Stimulated activated effector memory CD8-positive, alpha-beta T cell treated with anti-CD3 and anti-CD28 coated beads, Interleukin-12 subunit alpha, Interleukin-12 subunit beta, amount 100 ng/mL, for 72 hours (primary cell): ENCODE measurements at regions not wholly inside any gene's neighbourhood (a gene's known extent, or its start where the extent isn't known, plus 50 kb on each side); places are given as distances from the start of the nearest gene placed in this dataset.

Source experiments
- ATAC-seq: fragments of 150-1000 bp; cut with Tn5 transposase; 2 replicates; pipeline ENCODE4 v1.10.0; 2021
- DNase-seq, 2 donors: peaks; one replicate each; pipeline ENCODE4 v3.0.0; 2021 to 2022; ENCODE audit warnings: low spot score in 2 of 2
- H3K27ac Mint-ChIP-seq: one replicate; pipeline ENCODE4 v1.8.0; 2022; ENCODE audit warnings: mild to moderate bottlenecking, mixed read lengths
- H3K36me3 Mint-ChIP-seq: one replicate; pipeline ENCODE4 v1.8.0; 2022; ENCODE audit warnings: mild to moderate bottlenecking, mixed read lengths
- H3K4me1 Mint-ChIP-seq: one replicate; pipeline ENCODE4 v1.8.0; 2022; ENCODE audit warnings: mixed read lengths
- H3K4me3 Mint-ChIP-seq: one replicate; pipeline ENCODE4 v1.8.0; 2022; ENCODE audit warnings: mild to moderate bottlenecking, mixed read lengths
- H3K9me3 Mint-ChIP-seq: one replicate; pipeline ENCODE4 v1.8.0; 2022; ENCODE audit warnings: mixed read lengths

DNA sequence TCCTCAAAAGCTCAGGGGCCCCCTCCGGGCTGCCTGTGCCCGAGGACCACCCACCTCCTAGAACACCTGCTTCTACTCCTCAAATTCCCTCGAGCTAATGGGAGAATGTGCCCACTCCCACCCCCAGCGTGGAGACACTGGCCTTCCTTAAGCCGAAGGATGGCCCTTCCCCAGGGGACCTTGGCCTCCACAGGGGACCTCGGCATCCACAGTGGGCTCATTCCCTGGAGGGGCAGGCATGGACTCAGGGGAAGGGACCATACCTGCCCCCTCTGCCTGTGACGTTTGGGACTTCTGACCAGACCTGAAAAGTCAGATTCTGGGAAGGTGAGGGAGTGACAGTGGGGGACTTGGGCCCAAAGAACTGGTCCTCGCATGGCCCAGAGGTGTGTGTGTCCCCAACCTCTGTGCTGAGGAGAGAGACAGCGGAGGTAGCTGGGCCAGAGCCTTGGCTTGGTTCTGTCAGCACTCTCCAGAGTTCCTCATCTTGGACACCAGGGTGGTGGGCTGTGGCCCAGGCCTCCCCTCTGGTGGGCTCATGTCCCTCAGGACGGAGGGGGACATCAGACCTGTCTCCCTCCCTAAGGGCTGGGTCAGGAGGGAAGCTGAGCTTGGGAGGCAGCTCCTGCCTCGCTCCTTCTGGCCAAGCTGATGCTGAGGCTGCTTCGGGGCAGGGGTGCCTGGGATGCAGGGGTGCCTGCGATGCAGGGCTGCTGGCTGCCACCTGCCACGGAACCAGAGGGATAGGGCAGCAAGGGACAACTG lies 240.4 kb downstream of the HAUS1 start:
- H3K27ac Mint-ChIP-seq, result peak overlapping the region; percentile 75
- H3K4me1 Mint-ChIP-seq, result peaks cover 40% of the 10 kb centered on the region
- no peak for DNase-seq
- H3K36me3 Mint-ChIP-seq, result no peaks in the 10 kb centered on the region
- no peak overlapping the region for H3K4me3 Mint-ChIP-seq
- ATAC-seq, result no peak
- no peaks in the 10 kb centered on the region for H3K9me3 Mint-ChIP-seq

DNA sequence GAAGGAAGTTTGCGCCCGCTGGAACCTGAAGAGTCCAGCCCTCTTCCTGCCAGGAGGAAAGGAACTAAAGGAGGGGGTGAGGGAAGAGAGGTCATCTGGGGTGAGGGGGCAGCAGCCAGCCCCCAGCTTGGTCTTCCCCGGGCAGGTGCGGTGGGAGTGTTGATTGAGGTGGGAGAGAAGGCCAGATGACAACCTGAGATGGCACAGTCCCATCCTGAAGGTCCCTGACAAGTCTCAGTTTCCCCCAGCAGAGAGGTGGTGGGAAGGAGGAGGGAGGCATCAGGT lies 240.9 kb downstream of the HAUS1 start:
- no peak overlapping the region for H3K27ac Mint-ChIP-seq
- DNase-seq (no peak), ATAC-seq (no peak)
- no peak overlapping the region for H3K4me3 Mint-ChIP-seq
- no peaks in the 10 kb centered on the region for H3K9me3 Mint-ChIP-seq
- H3K4me1 Mint-ChIP-seq, result peaks cover 39% of the 10 kb centered on the region
- H3K36me3 Mint-ChIP-seq, result no peaks in the 10 kb centered on the region

DNA sequence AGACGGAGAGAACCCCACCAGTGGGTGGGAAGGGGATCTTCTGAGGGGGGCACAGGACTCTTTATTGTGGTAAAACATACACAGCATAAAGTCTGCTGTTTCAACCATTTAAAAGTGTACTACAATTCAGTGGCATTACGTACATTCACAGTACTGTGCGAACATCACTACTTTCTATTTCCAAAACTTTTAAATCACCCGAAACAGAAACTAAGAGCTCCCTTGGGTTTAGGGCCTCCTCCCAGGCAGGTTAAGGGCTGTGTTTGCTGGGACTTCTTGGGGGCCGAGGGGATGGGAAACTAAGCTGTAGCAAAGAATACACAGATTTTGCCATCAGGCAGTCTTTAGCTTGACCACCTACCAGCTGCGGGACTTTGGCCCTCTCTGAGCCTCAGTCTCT lies 242.0 kb downstream of the HAUS1 start:
- Mint-ChIP-seq H3K9me3 (no peaks in the 10 kb centered on the region), H3K27ac (peak overlapping the region; percentile 30), H3K4me1 (peaks cover 36% of the 10 kb centered on the region), H3K4me3 (no peak overlapping the region), H3K36me3 (no peaks in the 10 kb centered on the region)
- no peak for ATAC-seq
- no peak for DNase-seq

DNA sequence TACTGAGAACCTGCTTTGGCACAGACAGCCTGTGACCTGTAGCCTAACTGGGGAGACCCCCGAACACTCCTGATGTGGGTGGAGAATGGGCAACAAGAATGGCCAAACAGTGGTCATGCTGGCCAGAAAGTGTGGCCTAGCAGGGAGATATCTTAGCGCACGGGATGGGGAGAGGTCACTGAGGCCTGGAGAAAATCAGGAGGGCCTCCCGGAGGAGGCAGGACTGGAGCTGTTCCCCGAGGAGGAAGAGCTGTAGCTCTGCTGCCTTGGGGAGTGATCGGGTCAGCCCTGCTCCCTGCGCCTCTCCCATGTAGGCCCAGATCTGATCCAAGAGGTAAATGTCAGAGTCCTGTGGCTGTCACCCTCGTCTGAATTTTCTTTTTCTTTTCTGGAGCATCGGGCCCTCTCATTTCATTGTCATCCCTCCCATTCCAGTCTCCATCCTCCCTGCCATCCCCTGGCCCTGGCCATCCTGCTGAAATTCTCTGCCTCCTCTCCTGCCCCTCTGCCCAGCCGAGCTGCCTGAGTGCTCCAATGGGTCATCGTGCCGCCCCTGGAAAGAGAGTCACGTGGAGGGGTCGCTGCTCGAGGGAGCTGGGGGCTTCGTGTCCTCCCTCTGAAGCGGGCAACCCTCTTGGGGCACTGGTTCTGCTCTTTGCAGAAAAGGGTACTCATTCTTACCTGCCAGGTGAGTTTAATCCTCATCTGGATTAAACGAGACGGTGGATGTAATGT lies 242.9 kb downstream of the HAUS1 start:
- Mint-ChIP-seq H3K4me1 (peaks cover 36% of the 10 kb centered on the region), H3K36me3 (no peaks in the 10 kb centered on the region), H3K9me3 (no peaks in the 10 kb centered on the region), H3K4me3 (no peak overlapping the region), H3K27ac (peak overlapping the region; percentile 48)
- no peak for DNase-seq
- ATAC-seq, result no peak

DNA sequence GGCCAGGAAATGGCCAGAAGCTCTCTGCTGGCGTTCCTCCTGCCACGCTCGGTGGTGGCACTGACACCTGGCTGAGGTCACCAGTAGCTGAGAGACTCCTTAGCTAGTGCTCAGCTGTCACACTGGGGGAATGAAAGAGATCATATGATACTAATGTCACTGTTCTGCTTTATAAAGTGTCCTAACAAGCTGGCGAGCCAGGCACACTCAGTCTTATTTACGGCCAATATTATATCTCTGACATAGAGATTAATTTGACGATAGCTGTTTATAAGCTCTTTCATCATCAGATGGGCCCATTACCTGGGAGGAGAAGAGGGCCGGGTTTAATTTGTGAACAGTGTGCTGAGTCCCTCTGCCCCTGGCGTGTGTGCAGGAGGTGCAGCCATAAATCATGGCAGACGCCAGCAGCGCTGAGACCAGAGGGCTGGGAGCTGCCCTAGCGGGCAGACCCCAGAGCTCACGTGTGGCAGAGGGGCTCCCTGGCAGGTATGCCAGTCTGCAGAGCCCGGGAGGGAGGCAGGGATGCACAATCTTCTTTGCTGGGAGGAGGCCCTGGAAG lies 246.5 kb downstream of the HAUS1 start:
- Mint-ChIP-seq H3K36me3 (no peaks in the 10 kb centered on the region), H3K4me1 (peaks cover 25% of the 10 kb centered on the region), H3K9me3 (no peaks in the 10 kb centered on the region), H3K27ac (no peak overlapping the region), H3K4me3 (no peak overlapping the region)
- ATAC-seq (no peak), DNase-seq (no peak)

DNA sequence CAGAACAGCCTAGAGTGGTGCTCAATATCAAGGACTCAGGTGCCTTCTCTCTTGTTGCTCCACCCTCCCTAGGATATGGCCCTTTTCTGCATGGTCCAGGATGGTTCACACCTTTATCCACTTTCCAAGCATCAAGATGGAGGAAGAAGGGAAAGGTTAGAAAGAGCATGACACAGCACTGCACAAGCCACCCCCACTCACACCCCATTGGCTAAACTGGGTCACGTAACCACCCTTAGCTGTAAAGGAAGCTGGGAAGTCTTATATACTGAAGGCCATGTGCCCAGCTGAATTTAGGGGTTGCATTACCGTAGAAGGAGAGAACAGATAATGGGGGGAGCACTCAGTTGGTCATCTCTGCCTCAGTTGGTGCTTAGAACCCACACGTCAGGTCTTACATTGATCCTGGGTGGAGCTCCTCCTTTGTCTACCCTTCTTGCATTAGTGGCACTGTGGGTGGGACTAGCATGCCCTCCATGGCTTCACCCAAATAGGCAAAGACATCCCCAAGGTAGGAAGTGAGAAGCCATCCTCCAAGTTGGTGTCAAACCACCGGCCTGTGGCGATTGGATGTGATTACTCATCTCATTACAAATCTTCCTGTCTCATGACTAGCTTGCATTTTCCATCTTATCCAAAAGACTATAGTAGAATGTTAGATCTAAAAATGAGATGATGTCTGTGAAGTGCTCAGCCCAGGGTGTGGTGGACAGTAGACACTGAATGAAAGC lies 248.5 kb downstream of the HAUS1 start:
- ATAC-seq (no peak), DNase-seq (no peak)
- H3K27ac Mint-ChIP-seq, result no peak overlapping the region
- no peak overlapping the region for H3K4me3 Mint-ChIP-seq
- no peaks in the 10 kb centered on the region for H3K36me3 Mint-ChIP-seq
- H3K4me1 Mint-ChIP-seq, result peaks cover 19% of the 10 kb centered on the region
- H3K9me3 Mint-ChIP-seq, result no peaks in the 10 kb centered on the region

DNA sequence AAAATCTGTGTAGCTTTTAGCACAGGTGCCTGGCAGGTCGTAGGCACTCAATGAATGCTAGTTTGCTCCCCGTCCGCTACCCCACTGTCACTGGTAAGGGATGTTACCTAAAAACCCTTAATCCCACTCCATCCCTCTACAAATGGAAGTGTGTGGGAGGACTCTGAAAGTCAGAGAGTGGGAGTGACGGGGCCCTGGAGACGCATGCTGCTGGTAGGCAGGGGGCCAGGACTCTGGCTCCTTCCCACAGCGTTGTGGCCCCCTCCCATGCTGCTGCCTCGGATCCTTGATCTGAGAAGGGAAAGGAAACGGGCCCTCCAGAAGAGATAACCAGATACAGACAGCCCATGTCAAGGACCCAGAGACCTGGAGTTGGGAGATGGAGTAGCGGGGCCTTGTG lies 249.3 kb downstream of the HAUS1 start:
- Mint-ChIP-seq H3K9me3 (no peaks in the 10 kb centered on the region), H3K4me3 (no peak overlapping the region), H3K36me3 (no peaks in the 10 kb centered on the region), H3K4me1 (peaks cover 19% of the 10 kb centered on the region), H3K27ac (no peak overlapping the region)
- ATAC-seq, result no peak
- no peak for DNase-seq

DNA sequence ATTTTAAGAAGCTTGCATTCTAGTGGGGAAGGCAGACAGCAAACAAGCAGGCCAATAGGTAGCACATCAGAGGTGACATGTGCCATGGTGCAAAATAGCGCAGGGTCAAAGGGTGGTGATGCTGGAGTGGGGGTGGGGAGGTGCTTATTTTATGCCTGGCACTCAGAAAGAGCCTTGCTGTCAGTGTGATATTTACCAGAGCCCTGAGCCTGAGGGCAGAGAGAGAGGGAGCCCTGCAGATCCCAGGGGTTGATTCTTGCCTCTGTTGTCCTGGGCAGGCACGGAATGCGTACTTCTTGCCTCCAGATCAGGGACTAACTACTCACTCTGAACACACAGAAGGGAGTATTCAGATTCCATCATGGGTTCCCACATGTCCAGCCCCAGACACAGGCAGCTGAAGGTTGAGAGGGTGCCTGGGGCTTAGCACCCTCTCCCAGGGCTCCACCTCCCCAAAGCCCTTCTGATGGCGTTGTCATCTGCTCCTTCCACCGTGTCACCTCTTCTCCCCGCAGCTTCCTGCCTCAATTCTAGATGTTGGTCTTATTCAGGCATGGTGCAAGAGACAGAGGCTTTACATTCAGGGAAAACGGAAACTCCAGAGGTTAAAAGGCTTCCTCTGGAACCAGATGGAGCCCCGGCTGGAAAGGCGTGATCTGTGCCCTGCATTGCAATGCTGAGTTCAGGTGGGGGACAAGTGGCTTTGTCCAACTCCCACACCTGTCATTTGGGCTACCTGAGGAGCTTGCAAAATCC lies 252.3 kb downstream of the HAUS1 start:
- Mint-ChIP-seq H3K27ac (no peak overlapping the region), H3K4me3 (no peak overlapping the region), H3K36me3 (no peaks in the 10 kb centered on the region), H3K9me3 (no peaks in the 10 kb centered on the region), H3K4me1 (peaks cover 16% of the 10 kb centered on the region)
- ATAC-seq (no peak), DNase-seq (no peak)

DNA sequence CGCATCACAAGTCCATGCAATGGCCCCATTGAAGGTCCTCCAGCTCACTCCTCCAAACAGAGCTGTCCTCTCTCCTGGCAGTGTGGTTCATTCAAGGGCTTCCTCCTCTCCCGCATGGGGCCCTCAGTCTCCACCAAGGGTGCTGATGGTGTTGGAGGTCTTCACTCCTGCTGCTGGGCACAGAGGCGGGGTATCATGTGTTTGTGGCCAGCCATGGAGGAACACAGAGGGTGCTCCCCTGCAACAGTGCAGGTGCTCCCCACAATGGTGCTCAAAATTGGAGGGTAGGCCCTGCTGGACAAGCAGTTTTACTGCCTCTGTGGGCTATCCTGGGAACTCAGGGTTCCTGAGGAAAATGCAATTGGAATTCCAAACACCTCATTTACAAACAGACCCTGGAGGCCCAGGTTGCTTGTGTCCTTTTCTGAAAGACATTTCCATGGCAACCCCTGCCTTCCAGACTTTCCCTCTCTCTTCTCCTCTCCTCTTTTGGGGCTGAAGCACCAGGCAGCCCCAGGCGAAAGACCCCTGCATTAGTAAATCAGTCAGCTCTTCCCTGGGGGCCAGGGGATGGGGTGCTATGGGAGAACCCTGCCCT lies 256.0 kb downstream of the HAUS1 start:
- H3K4me3 Mint-ChIP-seq, result no peak overlapping the region
- H3K4me1 Mint-ChIP-seq, result peaks cover 5% of the 10 kb centered on the region
- ATAC-seq (no peak), DNase-seq (no peak)
- no peaks in the 10 kb centered on the region for H3K9me3 Mint-ChIP-seq
- H3K36me3 Mint-ChIP-seq, result no peaks in the 10 kb centered on the region
- H3K27ac Mint-ChIP-seq, result no peak overlapping the region

DNA sequence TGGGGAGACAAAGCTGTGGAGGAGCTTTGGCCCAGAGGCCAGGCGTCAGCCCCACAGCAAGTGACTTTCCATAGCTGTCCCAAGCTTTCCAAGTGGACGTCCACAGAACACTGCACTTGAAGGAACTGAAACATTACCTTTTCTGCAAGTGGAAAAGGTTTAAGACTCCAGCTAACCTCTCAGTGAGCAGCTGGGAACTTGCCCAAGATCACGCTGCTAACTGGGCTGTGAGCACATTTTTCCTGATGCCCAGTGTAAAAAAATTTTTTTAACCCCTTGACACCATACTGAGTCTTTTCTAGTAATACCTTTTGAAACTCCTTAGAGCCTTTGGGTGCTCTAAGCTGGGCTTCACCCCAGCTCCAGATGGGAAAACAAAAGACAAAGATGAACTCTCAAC lies 256.7 kb downstream of the HAUS1 start:
- Mint-ChIP-seq H3K27ac (no peak overlapping the region), H3K4me1 (peaks cover 5% of the 10 kb centered on the region), H3K36me3 (no peaks in the 10 kb centered on the region), H3K4me3 (no peak overlapping the region), H3K9me3 (no peaks in the 10 kb centered on the region)
- no peak for ATAC-seq
- DNase-seq, result no peak

DNA sequence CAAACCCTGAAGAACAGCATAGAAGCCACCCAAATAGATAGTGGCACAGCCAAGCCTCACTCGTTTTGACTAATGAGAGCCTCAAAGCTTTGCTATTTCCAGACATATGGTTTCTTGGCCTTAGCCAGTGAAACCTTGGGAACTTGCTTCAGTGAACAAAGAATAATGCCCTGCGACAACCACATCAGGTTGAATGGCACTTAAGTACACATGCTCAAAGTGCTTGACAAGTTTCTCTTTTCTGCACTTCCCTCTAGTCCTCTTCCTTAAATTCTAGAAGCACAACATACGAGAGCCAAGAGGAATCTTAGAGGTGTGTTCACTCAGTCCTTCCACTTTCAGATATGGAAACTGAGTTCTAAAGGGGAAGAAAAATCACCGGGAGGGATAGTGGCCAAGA lies 258.3 kb downstream of the HAUS1 start:
- no peak overlapping the region for H3K4me3 Mint-ChIP-seq
- H3K9me3 Mint-ChIP-seq, result no peaks in the 10 kb centered on the region
- DNase-seq, result no peak
- no peak for ATAC-seq
- H3K27ac Mint-ChIP-seq, result no peak overlapping the region
- H3K36me3 Mint-ChIP-seq, result no peaks in the 10 kb centered on the region
- peaks cover 5% of the 10 kb centered on the region for H3K4me1 Mint-ChIP-seq

DNA sequence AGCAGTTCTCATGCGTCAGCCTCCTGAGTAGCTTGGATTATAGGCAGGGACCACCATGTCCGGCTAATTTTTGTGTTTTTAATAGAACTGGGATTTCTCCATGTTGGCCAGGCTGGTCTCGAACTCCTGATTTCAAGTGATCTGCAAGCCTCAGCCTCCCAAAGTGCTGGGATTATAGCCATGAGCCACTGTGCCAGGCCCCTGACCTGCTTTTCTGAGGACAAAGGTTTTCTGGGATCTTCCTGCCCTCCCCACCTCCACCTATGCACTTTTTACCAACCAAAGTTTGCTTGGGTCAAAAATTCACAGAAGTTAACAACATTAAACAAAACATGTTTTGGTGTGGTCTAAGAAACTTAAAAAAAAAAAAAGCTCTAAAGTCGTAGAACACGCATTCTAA lies 259.9 kb downstream of the HAUS1 start:
- Mint-ChIP-seq H3K4me3 (no peak overlapping the region), H3K4me1 (peaks cover 5% of the 10 kb centered on the region)
- no peak for DNase-seq

DNA sequence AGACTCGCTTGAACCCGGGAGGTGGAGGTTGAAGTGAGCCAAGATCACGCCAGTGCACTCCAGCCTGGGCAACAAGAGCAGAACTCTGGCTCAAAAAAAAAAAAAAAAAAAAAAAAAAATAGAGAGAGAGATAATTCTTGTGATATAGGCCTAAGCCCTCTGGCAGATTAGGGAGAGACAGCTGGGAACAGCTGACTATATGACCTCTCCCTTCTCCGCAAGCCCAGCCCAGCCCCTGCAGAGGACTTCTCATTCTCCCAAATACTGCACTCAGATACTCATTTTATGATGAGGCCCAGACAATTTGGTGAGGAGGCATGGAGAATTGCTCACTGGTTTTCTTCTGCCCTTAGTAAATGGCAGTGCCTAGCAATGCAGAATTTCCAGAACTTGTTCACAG lies 262.0 kb downstream of the HAUS1 start:
- ATAC-seq (no peak), DNase-seq (no peak)
- Mint-ChIP-seq H3K27ac (no peak overlapping the region), H3K36me3 (no peaks in the 10 kb centered on the region), H3K9me3 (peaks cover 3% of the 10 kb centered on the region), H3K4me1 (no peaks in the 10 kb centered on the region), H3K4me3 (no peak overlapping the region)

More for the DNA sequence above, 259.9 kb downstream of the HAUS1 start:
- Mint-ChIP-seq H3K27ac (no peak overlapping the region), H3K36me3 (no peaks in the 10 kb centered on the region), H3K9me3 (no peaks in the 10 kb centered on the region)
- no peak for ATAC-seq

DNA sequence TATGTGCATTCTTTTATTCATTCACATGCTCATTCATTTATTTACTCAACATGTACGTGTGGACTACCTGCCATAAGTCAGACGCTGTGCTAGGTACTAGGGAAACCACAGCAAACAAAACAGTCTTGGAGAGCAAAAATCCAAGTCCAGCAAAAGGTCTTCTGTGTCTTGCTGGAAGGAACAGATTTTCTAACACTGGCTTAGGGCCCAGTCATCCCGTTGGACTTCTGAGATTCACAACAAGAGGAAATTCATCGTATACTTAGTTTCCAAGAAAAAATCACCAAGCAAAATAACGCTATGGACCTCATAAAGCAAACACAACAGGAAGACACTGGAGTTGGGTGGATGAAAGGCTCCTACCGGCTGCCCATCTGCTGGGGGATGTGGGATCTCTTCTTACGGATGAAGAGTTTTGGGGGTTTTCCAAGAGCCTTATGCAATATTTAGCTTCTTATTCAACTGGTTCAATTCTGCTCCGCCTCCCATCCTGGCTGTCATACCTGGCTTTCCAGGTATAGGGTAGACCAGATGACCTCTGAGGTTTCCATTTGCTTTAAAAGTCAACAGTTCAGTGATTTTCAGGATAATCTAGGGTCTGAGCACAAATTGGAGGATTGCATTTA lies 262.7 kb downstream of the HAUS1 start:
- H3K4me3 Mint-ChIP-seq, result no peak overlapping the region
- peaks cover 3% of the 10 kb centered on the region for H3K9me3 Mint-ChIP-seq
- H3K4me1 Mint-ChIP-seq, result no peaks in the 10 kb centered on the region
- H3K27ac Mint-ChIP-seq, result no peak overlapping the region
- H3K36me3 Mint-ChIP-seq, result no peaks in the 10 kb centered on the region
- ATAC-seq (no peak), DNase-seq (no peak)
